Prostate gland (tissue), 2 donors: ENCODE measurements at regions not wholly inside any gene's neighbourhood (a gene's known extent, or its start where the extent isn't known, plus 50 kb on each side); places are given as distances from the start of the nearest gene placed in this dataset.
A peak's percentile ranks its signal among the peaks of the same experiment; 100 is the strongest.

Experiments
- DNase-seq: peaks from one replicate; pipeline ENCODE4 v3.0.0-alpha.2; 2019; ENCODE audit warnings: low spot score
- H3K27ac ChIP-seq, 2 donors: fragments of 200-600 bp; sonication (generic); 2 replicates each; pipeline ENCODE4 v1.5.1; 2017 to 2019
- H3K27me3 ChIP-seq: fragments of 200-600 bp; sonication (generic); replicated peaks from 2 replicates; pipeline ENCODE4 v1.5.1; 2019; ENCODE audit not compliant: insufficient read depth
- H3K36me3 ChIP-seq, 2 donors: fragments of 200-600 bp; sonication (generic); 1 replicate in 1 of 2; 2 replicates in 1 of 2; pipeline versions ENCODE4 v1.5.1 to v1.8.1; 2017 to 2019
- H3K4me1 ChIP-seq: fragments of 200-600 bp; sonication (generic); replicated peaks from 2 replicates; pipeline ENCODE4 v1.5.1; 2019
- H3K4me3 ChIP-seq, 2 donors: fragments of 200-600 bp; sonication (generic); 2 replicates each; pipeline ENCODE4 v1.5.1; 2017 to 2019
- H3K9me3 ChIP-seq: fragments of 200-600 bp; sonication (generic); 2 replicates; pipeline ENCODE4 v1.5.1; 2017
- POLR2A ChIP-seq: fragments of 450-650 bp; IDR thresholded peaks from one replicate; pipeline ENCODE4 v1.6.1; 2016; ENCODE audit warnings: antibody characterized with exemption, mild to moderate bottlenecking
- POLR2AphosphoS5 ChIP-seq: sonication (generic); formaldehyde crosslinking; IDR thresholded peaks from one replicate; pipeline ENCODE4 v1.6.1; 2017; ENCODE audit warnings: antibody characterized with exemption
- WGBS: methylation state at CpG from one replicate; pipeline ENCODE4 v1.1.5; 2018; 5-methylcytosine and 5-hydroxymethylcytosine counted together
- intact Hi-C: fragments of 100-400 bp; cut with DNase I; formaldehyde crosslinking; loops from one replicate; pipeline ENCODE4 v1.14.2; 2022
- TF ChIP-seq, protein P1 (sequence below), 4 experiments: fragments of 200-600 bp in 2 of 4; fragments of 450-650 bp in 2 of 4; sonication (generic) in 2 of 4; IDR thresholded peaks; 1 replicate in 3 of 4; 2 replicates in 1 of 4; pipeline ENCODE4 v1.5.1; 2016 to 2019; ENCODE audit warnings: antibody characterized with exemption in 4 of 4, mild to moderate bottlenecking in 2 of 4, moderate library complexity in 2 of 4

DNA sequence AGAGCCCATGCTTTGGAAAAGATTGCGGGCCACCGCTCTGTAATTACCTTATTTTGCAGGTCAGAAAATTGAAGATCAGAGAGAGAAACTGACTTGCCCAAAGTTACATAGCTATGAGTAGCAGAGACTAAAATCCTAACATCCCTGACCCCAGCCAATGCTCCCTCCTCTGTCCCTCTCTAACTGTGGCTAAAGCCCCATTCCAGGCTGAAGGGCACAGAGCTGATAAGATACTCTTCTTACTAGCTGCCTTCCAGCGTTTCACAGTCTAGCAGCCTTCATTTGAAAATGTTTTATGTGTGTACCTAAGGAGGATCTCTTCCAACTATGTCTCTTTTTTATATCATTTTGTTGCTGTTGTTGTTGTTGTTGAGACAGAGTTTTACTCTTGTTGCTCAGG, 81.4 kb upstream of the LRATD1 start:
- Histone ChIP-seq H3K4me3 (no peak overlapping the region), H3K36me3 (no peaks in the 10 kb centered on the region), H3K27me3 (no peaks in the 10 kb centered on the region), H3K9me3 (no peaks in the 10 kb centered on the region), H3K4me1 (no peaks in the 10 kb centered on the region), H3K27ac (no peak overlapping the region)
- intact Hi-C loops = no loop called here
- WGBS = 80% methylated on average over 3 of the region's 3 CpGs
- no peak for TF ChIP-seq POLR2AphosphoS5
- TF ChIP-seq, protein P1, sequence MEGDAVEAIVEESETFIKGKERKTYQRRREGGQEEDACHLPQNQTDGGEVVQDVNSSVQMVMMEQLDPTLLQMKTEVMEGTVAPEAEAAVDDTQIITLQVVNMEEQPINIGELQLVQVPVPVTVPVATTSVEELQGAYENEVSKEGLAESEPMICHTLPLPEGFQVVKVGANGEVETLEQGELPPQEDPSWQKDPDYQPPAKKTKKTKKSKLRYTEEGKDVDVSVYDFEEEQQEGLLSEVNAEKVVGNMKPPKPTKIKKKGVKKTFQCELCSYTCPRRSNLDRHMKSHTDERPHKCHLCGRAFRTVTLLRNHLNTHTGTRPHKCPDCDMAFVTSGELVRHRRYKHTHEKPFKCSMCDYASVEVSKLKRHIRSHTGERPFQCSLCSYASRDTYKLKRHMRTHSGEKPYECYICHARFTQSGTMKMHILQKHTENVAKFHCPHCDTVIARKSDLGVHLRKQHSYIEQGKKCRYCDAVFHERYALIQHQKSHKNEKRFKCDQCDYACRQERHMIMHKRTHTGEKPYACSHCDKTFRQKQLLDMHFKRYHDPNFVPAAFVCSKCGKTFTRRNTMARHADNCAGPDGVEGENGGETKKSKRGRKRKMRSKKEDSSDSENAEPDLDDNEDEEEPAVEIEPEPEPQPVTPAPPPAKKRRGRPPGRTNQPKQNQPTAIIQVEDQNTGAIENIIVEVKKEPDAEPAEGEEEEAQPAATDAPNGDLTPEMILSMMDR (IDR thresholded peaks at IDR 0.05) = no peak
- TF ChIP-seq POLR2A = no peak
- no peak for DNase-seq

DNA sequence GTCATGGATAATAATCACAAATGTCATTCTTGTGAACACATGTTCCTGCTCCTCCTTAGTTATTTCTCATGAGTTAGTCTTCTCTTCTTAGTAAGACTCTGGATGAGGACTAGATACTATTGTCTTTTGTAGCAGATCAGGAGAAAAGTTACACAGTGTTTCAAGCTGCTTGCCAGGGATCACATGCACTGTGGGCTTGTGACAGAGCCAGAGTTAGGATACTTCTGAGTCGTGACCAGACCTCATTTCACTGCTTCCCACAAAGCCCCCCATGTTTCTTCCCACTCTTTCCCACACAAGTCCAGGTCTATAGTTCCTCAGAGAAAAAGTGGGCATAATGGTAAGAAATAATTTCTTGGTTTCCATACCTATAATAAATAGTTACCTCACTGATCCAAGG, 80.2 kb upstream of the LRATD1 start:
- Histone ChIP-seq H3K9me3 (no peaks in the 10 kb centered on the region), H3K27ac (no peak overlapping the region), H3K36me3 (no peaks in the 10 kb centered on the region), H3K4me3 (no peak overlapping the region), H3K27me3 (no peaks in the 10 kb centered on the region), H3K4me1 (no peaks in the 10 kb centered on the region)
- no peak for DNase-seq
- intact Hi-C loops = no loop called here
- 60% methylated on average over 1 of the region's 1 CpG for WGBS
- TF ChIP-seq POLR2A (no peak), POLR2AphosphoS5 (no peak)
- TF ChIP-seq, protein P1 (IDR thresholded peaks at IDR 0.05) = no peak

DNA sequence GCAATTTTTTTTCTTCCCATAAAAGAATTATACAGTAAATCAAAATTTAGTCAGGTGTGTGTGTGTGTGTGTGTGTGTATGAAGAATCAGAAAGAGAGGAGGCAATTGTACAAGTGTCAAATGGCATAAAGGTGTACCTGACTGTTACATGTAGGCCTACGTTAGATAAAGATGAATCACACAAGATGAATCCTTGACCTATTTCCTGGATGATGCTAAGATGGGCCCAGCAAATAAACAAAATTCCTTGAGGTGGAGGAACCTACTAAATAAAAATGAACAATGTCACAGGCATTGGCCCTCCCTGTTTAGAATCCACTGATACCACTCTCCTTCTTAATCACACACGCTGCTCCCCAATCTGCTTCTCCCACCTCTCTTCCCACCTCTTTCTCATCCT, 79.7 kb upstream of the LRATD1 start:
- H3K27ac ChIP-seq = no peak overlapping the region
- intact Hi-C loops = no loop called here

DNA sequence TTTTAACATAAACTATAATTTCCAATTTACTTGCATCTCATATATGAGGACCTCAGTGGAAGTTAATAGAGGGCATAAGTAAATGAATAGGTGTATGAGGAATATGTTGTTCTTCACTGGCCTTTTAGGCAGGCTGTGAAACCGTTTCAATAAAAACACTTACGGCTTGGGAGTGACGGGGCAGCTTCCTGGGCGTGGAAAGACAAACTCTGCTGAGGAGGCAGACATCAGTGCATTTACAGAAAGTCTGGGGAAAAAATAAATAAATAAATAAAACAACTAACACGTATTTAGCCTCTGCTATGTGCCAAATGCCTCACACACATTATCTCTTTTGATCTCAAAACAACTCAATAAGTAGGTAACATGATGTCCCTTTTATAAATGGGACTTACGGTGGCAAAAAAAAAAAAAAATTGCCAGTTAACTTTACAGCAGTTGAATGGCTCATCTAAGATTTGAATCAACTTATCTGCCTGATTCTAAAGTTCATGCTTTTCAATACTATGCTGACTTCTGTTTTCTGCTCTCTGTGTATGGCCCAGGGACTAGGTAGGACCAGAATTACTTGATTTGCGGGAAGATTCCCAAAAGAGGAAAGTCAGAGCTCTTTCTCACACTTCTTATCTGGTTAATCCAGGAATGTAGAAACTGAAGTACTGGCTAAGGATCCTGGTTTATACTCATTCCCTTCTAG, 77.5 kb upstream of the LRATD1 start:
- no peaks in the 10 kb centered on the region for H3K9me3 ChIP-seq
- no peaks in the 10 kb centered on the region for H3K4me1 ChIP-seq
- DNase-seq = no peak
- 23% methylated on average over 7 of the region's 7 CpGs for WGBS
- no peaks in the 10 kb centered on the region for H3K27me3 ChIP-seq
- no peak overlapping the region for H3K27ac ChIP-seq
- intact Hi-C loops = no loop called here
- no peaks in the 10 kb centered on the region for H3K36me3 ChIP-seq
- peak; percentile 4 for TF ChIP-seq POLR2AphosphoS5
- TF ChIP-seq, protein P1 (IDR thresholded peaks at IDR 0.05) = no peak
- no peak overlapping the region for H3K4me3 ChIP-seq

More for the DNA sequence above, 79.7 kb upstream of the LRATD1 start:
- TF ChIP-seq, protein P1 (IDR thresholded peaks at IDR 0.05) = no peak
- no peak for TF ChIP-seq POLR2AphosphoS5
- no peak for TF ChIP-seq POLR2A
- DNase-seq = no peak
- Histone ChIP-seq H3K9me3 (no peaks in the 10 kb centered on the region), H3K4me1 (no peaks in the 10 kb centered on the region), H3K36me3 (no peaks in the 10 kb centered on the region), H3K27me3 (no peaks in the 10 kb centered on the region), H3K4me3 (no peak overlapping the region)
- 93% methylated on average over 2 of the region's 2 CpGs for WGBS

DNA sequence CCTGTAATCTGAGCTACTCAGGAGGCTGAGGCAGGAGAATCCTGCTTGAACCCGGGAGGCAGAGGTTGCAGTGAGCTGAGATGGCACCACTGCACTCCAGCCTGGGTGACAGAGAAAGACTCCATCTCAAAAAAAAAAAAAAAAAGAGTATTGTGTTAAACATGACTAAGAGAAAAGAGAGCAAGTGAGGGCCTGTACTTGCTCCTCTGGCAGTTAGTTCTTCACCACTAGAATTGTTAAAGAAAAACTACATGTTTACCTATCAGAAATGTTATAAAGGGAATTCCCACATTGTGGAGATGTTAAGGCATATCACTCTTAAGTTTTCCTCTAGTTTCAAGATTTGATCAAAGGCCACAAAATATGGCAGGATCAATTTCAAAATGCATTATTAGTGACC, 75.4 kb upstream of the LRATD1 start:
- Histone ChIP-seq H3K27ac (no peak overlapping the region), H3K9me3 (no peaks in the 10 kb centered on the region), H3K4me3 (no peak overlapping the region), H3K27me3 (no peaks in the 10 kb centered on the region), H3K36me3 (no peaks in the 10 kb centered on the region), H3K4me1 (no peaks in the 10 kb centered on the region)
- no peak for DNase-seq
- intact Hi-C loops = no loop called here
- WGBS = 21% methylated on average over 1 of the region's 1 CpG
- TF ChIP-seq, protein P1 (IDR thresholded peaks at IDR 0.05) = no peak
- no peak for TF ChIP-seq POLR2A
- TF ChIP-seq POLR2AphosphoS5 = no peak
